HG03342 (cell line): ENCODE measurements at regions not wholly inside any gene's neighbourhood (a gene's known extent, or its start where the extent isn't known, plus 50 kb on each side); places are given as distances from the start of the nearest gene placed in this dataset.

ENCODE experiments used
- ATAC-seq: cut with Tn5 transposase; IDR thresholded peaks from one replicate; pipeline ENCODE4 v1.9.1; 2021; ENCODE audit warnings: mild to moderate bottlenecking, moderate library complexity; ENCODE audit not compliant: unreplicated experiment

DNA sequence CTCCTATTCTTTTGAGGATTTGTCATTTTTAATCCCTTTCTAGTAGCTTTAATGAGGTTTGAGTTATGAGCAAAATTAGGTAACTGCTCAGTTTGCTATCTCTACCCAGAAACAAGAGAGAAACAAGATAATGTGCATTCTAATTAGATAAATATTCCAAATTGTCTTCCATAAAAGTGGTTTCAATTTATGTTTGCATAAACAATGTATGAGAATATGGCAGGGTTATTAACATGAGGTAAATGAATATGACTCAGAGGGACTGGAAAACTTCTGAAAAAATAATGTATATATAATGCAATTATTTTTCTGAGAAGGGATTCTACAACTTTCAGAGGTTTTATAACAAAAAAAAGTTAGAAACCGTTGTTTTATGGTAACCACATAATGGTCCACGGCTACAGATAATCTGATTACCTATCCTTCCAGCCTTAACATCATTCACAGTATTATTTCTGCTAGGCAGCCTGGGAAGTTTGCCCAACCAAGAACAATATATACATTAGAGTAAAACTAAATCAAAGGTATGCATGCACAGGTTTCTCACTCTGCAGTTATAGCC is 101.2 kb downstream of the CRPPA start:
- ATAC-seq, result no peak

DNA sequence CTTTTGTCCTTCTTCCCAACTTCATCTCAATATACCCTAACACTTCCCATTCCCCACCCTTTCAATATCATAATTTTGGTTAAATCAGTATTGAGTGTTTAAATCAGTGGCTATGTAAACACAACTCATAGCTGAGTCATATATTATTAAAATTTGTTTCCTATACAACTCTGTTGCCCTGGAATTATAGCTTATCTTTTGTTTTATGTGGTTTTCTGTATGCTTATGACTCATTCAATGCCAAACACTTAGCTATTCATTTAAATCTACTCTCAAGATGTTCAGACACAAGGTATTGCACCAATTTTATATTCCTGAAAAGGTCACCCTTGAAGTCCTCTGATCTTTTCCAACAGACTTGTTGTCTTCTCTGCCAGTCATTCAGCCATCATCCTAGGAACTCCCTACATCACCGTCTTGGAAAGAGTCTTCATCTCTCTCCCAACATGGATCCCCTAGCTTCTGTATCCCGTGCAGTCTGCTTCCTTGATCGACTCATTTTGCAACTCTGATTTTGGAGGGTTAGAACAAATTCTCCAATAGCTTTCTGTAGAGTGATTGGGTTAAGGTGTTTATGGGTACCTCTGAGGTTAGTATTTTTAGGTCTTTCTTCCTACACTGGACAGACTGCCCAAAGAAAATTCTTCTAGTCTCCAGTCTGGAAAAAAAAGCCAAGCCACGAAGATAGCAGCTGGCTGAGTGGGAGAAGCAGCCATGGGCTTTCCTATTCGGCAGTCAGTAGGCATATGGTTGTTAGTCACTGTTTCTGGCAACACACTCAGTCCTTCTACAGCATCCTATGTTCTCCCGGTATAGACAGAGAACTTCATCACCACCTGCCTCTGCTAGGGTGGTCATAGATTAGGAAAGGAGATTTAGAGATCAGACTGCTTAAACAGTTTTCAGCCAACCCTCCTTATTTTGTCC is 102.1 kb downstream of the CRPPA start:
- ATAC-seq, result no peak

DNA sequence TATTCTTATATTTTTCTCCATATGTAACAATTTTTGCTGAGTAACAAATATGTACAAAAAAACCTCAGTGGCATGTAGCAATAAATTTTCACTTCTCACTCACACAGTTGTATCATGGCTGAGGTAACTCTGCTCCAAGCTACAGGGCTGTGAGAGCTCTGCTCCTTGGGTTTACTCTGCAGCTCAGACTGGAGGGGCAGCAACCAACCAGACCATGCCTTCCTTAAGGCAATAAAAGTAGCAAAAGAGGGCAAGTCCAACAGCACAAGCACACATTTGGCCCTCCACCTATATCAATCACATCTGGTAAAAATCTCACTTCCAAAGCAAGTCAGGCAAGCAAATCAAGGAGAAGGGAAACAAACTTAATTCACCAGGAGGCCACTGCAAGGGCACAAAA is 102.9 kb downstream of the CRPPA start:
- ATAC-seq, result no peak

DNA sequence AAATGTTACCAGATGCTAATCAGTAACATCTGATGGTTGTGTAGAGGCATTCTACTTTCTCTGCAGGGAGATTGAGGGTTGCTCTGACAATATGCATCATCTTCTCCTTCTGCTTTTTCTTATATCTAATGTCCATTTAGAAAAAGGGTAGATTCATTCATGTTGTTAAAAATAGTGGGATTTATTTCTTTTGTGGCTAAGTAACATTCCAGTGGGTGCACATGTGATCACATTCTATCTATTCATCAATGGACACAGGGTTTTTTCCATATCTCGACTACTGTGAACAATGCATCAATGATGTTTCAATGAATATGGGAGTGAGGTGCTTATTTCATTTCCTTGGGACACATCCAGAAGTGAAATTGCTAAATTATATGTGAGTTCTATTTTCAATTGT is 103.9 kb downstream of the CRPPA start:
- ATAC-seq, result no peak

DNA sequence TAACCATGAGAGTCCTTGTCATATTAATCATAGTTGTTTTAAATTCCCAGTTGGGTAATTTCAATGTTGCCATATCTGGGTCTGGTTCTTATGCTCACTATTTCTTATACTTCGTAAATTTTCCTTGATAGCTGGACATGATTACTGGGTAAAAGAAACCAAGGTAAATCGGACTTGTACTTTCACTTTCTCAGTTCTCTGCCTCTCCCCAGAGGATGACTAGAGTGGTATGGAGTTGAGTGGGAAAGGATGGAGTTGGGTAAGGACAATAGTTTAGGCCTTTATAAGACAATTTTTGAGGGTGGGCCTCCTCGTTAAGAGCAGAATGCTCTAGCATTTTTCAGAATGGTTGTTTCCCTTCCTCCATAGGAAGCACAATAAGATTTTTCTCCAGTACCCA is 106.1 kb downstream of the CRPPA start:
- no peak for ATAC-seq

DNA sequence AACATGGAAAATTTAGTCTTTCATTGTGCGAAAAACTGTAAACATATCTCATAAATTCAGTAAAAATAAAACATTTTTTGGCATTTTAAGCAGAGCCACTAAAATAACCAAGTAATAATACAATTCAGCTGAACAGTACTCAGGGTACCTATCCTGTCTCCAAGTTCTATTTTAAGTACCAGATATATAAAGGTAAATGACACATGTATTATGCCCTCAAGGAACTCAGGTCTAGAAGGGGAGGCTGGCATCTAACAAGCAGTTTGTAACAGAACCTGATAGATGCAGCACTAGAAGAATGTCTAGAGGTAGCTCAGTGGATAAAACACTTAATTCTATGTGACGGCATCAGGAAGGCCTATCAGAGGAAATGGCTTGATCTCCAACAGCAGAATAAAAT is 112.2 kb downstream of the CRPPA start:
- no peak for ATAC-seq

DNA sequence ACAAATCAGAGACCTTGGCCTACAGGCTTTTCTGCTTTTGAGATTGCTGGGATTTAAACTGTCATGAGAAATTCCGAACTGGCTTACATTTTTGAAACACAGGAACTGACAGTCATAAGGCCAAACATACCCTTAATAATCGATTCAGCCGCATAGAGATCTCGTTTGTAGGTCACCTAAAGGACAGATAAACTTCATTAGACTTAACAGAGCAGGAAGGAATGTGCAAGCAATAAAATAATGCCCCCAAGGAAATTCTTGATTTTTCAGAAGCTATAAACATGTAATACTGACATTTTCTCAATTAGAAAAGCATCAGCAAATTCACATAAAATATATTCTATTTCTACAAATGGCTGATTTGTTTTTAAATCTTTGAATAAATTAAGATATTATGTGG is 120.0 kb downstream of the CRPPA start:
- no peak for ATAC-seq

DNA sequence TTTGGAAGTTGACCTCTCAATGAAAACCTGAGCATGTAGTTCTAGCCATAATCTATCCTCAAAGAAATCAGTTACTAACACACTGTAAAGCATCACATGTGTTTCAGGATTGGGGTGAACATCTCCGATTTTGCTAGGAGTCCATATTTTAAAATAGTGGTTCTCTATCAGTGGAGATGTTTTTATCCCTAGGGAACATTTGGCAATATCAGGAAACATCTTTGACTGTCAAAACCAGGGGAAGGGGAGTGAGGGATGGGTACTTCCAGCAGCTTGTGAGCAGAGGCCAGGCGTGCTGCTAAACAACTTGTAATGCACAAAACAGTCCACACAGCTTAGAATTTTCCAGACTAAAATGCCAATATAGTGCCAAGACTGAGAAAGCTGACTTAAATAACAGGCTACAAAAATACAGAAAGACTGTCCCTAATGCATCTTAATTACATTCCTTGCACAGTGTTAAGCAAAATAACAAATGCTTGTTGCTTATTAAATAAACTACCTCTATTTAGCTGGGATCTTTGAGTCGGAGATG is 120.9 kb downstream of the CRPPA start:
- ATAC-seq, result no peak

DNA sequence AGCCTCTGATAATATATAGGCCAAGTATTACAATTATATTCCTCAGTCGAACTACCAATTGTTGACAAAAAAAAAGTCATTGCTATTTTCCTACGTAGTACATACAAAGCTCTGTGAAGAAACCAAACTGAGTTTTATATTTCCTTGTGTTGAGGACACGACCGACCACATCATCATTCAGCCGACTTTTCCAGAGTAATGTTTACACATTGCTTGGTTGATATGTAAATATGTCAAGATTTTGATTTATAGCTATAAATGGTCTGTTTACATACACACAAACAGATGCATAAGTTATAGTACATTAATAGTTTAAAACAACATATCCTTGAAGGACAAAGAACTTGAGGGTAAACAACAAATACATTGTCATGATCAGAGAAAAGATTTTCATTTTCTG is 121.5 kb downstream of the CRPPA start:
- no peak for ATAC-seq

DNA sequence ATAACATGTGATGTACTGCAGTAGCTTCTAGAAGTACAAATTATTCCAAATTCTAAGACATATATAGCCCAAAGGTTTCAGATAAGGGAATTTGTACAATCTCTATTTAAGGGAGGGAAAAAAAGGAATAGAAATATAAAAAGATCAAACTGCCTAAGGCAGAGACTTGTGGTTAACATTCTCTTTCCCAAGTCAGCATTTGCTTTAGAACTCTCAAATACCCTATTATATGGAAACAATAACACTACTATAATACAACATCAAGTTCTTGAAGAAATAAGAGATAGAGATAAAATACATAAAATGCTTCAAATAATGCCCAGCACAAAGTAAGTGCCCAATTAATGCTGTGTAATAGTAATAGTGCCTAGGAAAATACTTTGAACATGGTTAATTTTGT is 123.1 kb downstream of the CRPPA start:
- ATAC-seq, result no peak

DNA sequence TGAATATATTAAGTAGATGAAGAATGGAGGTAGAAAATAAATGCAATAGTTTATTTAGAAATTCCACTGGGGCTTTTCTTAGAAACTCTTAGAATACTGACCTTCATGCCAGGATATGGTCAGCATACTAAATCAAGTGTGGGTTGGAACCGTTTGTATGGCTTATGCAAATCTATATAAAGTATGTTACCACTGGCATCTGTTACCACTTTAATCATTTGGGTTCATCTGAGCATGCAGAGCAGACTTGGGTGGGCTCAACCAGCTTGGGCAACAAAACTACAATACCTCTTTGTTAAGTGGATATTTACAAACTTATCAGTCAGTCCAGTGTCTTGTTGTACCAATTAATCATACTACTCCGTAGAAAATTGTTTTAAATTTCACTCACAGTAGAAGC is 125.8 kb downstream of the CRPPA start:
- ATAC-seq, result no peak

DNA sequence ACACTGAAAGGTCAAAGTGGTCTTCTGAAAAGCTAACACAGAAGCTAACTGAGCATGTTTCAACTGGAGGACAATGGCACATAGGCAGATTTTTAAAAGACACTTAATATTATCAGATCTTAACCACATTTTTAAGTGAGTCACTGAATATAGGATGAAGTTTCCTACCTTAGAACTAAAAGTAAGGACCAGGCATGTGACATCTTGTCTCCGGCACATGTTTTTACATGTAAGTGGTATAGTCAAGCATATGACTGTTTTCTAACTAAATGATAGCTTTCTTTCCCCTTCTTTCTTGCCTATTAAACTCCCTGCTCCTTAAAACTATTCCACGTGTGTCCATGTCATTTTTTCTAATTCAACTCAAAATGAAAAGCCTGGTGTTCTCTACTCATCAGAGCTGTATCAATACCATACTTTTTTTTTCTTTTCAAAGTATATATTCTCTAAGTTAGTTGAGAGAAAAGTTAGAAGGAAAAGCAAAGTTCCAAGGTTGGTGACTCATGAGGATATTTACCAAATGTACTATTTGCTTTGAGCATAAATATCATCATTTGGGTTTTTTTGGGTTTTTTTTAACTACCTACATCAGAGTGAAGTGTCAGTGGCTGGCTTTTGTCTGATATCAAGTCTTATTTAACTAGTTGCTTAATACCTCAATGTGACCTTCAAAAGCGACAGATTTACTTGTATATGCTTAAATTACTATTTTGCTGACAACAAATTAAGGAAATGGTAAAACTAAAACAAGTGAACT is 127.5 kb downstream of the CRPPA start:
- no peak for ATAC-seq

DNA sequence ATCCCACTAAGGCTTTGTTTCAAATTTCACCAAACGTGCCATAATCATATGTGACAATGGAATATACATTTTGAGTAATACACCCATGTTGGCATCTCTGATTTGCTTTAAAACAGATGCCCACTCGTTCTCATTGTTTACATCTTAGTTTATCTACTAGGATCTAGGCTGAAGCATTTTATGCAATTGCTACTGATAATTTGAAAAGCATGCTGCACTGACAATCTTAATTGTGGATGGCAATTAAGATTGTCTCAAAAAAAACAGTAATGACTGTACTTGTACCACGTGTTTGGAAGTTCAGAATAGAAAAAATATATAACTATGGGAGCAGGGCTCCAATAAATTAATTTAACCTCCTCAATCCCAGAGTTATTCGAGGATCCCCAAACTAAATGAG is 136.8 kb downstream of the CRPPA start:
- ATAC-seq, result no peak

DNA sequence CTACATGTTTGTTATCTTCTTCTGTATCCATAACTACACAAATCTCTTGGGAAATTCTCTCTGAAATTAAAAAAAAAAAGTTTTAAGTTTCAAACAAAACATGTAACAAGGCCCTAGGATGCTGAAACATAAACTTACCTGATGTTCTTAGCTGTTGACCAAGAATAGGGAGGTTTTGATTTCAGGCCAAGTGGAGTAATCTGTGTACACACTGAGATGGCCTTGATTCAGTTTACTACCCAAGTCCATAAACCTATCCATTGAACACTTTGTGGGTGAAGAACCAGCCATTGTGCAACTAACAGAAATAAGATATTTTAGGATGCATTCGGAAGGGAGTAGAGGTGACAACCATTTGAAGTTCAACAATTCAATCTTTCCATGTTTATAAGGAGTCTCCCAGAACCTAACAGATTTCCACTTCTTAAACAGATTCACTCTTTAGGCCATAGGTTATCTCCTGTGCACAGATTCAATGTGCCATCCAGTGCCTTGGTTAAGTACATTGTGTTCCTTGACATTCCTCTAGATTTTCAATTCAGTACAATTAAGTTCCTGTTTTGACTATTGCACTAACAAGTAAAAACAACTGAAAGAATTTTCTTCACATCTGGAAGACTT is 143.1 kb downstream of the CRPPA start:
- ATAC-seq, result no peak

DNA sequence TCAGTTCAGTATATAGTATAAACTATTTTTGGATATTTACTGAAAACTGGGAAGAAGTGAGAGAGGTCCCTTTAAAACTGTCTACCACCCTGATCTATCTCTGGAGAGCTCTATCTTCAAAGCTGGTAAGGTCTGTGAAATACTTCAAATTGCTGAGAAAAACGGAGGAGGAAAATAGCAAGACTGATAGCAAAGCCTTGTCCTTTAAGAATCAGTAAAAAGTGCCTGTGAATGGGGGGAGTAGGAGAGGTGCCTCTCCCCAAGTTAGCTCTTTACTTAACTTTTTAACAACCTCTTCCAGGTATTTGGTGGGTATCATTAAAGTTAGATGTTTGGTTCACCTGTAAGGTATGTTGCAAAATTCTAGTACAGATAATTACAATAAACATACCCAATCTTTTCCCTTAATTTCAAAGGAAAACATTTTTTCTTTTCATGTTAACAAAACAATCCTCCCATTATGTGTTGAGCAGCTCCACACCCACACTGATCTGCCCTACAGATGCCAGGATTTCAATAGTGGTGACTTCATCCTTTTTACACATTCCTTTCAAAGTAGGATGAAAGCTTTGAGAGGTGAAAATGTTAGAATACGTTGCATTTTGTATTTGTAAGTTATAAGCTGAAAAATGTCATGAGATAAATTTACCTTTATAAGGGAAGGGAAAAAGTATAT is 149.2 kb downstream of the CRPPA start:
- ATAC-seq, result no peak

DNA sequence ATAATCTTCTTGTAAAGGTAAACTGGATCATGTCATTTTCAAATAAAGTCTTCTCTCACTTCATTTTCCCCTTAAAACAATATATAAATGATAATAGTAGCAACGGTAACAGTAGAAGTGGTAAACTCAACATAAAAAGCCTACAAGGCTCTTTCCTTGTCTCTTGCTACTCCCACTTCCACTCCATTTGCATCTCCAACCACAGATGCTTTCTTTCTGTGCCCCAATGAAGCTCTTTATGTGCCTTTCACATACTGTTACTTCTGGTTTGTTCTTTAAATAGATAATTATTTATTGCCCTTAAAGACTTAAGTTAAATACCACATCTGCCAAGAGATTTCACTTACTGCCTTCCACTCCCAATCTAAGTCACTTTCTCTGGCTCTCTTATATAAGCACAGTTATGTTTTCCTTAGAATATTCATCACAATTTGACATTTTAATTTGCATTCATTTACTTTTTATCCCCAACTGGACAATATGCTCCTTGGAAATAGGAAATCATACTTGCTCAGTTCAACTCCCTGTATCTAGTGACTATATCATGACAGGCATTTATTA is 149.9 kb downstream of the CRPPA start:
- ATAC-seq, result no peak

DNA sequence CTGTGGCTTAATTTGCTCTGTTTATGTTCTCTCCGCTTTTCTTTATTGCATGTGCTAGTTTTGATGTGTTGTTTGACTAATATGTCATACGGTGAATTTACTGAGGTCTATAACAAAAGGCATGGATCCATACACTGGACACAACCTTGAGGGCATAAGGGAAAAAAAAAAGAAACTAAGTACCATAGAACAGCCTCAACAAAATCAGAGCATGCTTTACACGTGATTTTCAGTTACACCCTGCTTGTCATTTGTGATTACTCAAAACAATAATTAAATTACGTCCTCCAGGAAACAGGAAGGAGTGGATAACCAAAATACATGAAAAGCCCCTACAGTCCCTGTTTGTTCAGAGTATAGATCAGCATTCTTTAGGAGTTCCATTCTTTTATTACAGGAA is 150.5 kb downstream of the CRPPA start:
- ATAC-seq, result no peak

DNA sequence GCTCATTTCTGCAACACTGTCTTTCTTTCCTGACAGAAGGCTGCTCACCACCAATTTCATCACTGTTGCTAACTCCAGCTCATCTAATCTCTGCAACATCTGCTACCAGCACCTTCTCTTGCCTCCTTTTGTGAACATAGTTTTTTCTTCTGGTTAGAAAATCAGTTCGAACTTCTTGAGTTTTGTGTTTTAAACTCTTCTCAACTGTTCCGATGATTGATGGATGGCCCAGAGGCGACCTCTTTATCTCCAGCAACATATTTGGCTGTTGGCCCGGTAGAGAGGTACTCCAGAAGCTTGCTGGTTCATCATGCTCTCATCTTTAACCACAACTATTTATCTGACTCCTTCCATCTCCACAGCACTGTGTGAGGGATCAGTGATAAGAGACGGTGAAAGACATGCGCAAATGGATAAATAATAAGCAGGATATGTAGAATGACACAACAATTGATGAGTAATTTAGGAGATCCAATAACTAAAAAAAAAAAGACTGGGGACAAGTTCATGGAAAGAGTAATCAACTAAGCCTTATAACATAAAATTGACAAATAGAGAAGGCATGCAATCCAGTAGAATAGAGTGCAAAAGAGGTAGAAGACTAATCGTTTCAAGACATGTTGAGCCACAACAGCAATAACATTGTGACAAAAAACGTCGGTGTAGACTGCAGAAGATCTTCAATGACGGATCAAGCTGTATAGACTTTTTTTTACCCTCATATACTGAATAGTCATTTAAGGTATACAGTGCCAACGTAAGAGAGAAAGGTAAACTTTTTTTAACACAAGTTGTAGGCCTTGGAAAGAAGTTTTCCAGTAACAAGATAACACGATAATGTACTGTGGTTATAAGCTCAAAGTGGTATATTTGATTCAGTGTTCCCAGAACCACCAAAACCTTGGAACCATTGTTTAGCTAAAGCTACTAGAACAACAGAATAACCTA is 152.2 kb downstream of the CRPPA start:
- ATAC-seq, result no peak
